Cerebellar cortex (tissue), 1 donor: ENCODE measurements at regions not wholly inside any gene's neighbourhood (a gene's known extent, or its start where the extent isn't known, plus 50 kb on each side); places are given as distances from the start of the nearest gene placed in this dataset.
"Not testable (repeated sequence)": the region's sequence is repeated elsewhere in the genome, so short reads cannot be mapped to it uniquely, and the experiment has no call there.

Experiments
- DNase-seq: peaks from one replicate; pipeline ENCODE4 v3.0.0-alpha.2; 2015; ENCODE audit warnings: low spot score

DNA sequence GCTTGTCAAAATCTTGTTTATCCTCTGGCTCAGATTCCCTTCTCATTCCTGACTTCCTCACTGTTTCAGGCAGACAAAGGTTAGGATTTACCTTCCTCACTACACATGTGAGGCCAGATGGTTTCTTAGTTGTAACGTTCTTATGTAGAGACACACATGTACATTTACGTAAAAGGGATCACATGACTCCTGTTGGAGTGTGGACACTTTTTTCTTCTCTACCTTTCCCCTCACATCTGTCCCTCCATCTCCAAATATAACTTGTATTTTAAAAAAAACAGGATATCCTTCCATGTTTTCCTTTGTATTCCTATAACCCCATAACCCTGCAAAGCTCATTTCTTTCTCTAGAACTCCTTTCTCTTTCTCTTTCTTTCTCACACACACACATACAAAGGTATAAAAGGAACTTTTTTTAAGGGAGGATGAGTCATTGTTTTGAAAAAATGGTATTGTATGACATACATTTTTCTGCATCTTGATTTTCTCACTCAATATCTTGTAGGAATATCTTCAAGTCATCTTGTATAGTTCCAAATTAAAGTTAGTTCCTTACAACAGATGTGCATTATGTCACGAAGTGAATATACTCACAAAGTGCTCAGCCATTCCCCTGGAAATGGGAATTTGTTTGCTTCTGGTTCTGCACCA lies 78.2 kb upstream of the SULF2 start:
- DNase-seq: no peak

DNA sequence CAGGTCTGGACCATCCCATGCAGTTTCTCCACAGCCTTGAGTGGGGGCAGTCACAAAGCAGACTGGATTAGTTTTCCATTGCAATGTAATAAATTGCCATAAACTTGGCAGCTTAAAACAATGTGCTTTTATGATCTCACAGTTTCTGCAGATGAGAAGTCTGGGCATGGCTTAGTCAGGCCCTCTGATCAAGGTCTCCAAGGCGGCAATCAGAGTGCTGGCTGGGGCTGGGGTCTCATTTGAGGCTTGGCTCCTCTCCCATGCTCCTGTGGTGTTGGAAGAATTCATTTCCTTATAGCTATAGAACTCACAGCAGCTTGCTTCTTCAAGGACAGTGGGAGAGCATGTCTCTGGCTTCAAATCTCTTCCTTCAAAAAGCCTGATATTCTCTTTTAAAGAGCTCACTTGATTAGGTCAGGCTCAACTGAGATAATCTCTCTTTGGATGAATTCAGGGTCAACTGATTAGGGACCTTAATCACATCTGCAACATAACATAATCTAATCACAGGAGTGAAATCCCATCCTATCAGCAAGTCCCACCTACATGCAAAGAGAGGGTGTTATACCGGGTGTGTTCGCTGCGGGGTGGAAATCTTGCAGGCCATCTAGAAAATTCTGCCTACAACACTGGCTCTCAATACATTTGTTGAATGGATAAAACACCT lies 77.4 kb upstream of the SULF2 start:
- DNase-seq: no peak

DNA sequence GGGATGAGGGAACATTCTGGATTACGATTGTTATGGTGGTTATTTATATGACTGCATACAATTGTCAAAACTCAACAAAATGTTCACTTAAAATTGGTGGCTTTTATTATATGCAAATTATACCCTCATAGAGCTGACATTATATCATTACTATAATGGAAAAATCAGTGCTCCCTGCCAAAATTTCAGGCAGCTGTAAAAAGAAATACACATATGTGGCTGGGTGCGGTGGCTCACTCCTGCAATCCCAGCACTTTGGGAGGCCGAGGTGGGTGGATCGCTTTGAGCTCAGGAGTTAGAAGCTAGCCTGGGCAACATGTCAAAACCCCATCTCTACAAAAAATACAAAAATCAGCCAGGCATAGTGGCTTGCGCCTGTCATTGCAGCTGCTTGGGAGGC lies 75.8 kb upstream of the SULF2 start:
- no peak for DNase-seq

- DNase-seq: no peak
These were observed 75.0 kb upstream of the SULF2 start for GRCh38 chr20:47860049-47860830.

- DNase-seq: no peak
These were observed 74.0 kb upstream of the SULF2 start for GRCh38 chr20:47859278-47859677.

DNA sequence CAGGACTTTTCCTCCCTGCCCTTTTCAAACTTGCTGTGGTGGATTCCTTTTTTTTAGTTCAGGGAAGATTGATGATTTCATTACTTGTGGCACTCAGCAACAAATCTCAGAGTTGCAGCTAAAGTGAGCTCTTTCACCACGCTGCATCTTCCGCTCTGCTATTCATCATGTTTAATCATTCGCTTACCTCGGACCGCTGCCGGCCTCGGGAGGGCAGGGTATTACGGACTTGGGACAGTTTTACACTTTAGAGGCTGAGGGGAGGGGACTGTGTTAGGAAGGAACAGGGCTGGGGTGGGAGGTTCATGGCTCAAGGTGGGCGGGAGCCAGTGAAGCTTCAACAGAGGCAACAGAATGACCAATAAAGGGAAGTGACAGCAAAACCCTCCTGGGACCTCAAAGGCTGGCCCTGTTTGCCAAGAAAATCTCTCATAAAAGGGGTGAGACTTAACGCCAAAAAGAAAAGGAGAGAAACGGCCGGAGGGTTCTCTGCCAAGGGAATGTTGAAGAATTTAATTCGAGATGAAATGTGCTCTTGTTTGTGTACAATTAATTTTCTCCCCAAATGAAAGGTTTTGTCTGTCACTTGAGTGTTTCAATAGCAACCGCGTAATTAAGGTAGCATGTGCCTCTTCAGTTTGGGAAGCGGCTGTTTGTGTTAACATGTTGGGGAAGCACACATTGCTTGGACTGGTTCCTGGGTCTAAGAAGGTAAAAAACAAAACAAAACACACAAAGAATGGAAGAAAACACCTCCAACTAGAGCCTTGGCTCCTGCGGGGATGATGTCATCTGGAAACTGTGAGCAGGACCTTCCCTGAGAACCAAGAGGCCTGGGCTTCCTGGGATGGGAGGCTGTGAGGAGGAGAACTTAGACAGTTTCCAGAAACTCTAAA lies 72.5 kb upstream of the SULF2 start:
- peak; percentile 11 for DNase-seq

- peak; percentile 2 for DNase-seq
These were observed 71.9 kb upstream of the SULF2 start for GRCh38 chr20:47857187-47857568.

- DNase-seq: no peak
These were observed 70.5 kb upstream of the SULF2 start for GRCh38 chr20:47855799-47856198.

DNA sequence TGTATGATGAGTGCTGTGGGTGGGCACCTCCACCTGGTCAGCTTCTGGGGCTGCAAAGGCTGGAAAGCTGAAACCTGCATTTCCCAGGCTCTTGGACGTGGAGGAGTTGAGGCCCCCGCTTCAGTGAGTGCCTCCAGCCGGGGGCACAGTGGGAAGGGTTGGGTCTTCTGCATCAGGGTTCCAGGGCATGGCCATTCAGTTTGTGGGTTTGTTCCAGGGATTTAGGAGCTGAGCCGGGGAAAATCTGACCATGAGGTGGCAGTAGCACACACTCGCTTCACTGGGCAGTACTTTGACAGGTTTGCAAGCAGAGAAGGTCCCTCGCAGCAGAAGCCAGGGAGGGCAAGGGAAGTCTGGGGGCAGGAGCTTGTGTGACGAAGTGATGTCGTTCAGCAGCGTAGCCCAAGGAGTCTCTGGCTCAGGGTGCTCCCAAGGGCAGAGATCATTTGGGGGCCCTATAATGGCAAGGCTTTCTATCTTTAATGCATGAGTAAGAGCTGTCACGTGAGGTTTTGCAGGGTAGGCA lies 69.5 kb upstream of the SULF2 start:
- DNase-seq: peak; percentile 47

- no peak for DNase-seq
These were observed 66.5 kb upstream of the SULF2 start for GRCh38 chr20:47851774-47852173.

DNA sequence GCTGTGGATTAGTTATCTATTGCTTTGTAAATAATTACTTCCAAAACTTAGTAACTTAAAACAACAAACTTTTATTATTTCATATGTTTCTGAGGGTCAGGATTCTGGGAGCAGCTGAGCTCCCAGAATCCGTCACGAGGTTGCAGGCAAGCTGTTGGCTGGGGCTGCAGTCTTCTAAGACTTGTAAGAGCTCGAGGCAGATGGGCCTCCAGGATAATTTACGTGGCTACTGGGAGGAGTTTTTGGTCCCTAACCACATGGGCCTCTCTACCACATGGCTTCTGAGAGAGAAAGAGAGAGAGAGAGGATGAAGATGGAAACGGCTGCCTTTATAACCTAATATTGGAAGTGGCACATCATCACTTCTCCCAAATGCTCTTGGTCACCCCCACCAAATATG lies 64.9 kb upstream of the SULF2 start:
- DNase-seq: no peak

DNA sequence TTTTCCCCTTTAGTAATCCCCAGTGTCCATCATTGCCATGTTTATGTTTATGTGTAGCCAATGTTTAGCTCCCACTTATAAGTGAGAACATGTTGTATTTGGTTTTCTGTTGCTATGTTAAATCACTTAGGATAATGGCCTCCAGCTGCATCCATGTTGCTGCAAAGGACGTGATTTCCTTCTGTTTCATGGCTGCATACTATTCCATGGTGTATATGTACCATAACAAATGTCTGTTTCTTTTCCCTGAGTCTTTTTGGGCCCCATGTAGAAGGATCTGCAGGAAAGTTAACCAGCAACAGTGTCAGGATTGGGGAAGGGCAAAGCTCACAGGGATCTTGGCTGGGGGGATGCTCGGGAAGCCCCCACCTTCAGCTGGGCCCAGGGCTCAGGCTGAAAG lies 64.3 kb upstream of the SULF2 start:
- DNase-seq: no peak

GRCh38 chr20:47849006-47849405 lies 63.7 kb upstream of the SULF2 start:
- DNase-seq: no peak

GRCh38 chr20:47848534-47848933 lies 63.3 kb upstream of the SULF2 start:
- not testable (repeated sequence) for DNase-seq

- DNase-seq: no peak
These were observed 62.7 kb upstream of the SULF2 start for GRCh38 chr20:47847884-47848485.

DNA sequence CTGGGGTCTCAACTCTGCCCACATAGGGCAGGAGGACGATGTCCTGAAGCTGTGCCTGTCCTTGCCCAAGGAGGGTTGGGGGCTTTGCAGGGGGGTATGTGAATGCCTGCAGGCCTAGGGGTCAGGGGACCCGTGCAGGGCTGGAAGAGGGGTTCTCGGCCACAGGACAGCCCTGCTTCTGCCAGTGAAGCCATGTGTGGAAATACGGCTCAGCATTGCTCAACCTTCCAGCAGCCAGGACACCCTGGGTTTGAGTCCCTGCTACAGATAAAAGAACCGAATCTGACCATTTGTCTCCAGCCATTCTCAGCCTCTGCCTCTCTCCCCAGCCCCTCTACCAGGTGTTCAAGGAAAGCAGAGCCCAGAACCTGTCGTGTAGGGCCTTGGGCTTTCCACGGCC lies 61.9 kb upstream of the SULF2 start:
- DNase-seq: not testable (repeated sequence)

GRCh38 chr20:47846651-47847050 lies 61.4 kb upstream of the SULF2 start:
- DNase-seq: peak; percentile 5

- not testable (repeated sequence) for DNase-seq
These were observed 60.2 kb upstream of the SULF2 start for GRCh38 chr20:47845382-47845977.

GRCh38 chr20:47844568-47844906 lies 59.3 kb upstream of the SULF2 start:
- DNase-seq: not testable (repeated sequence)

DNA sequence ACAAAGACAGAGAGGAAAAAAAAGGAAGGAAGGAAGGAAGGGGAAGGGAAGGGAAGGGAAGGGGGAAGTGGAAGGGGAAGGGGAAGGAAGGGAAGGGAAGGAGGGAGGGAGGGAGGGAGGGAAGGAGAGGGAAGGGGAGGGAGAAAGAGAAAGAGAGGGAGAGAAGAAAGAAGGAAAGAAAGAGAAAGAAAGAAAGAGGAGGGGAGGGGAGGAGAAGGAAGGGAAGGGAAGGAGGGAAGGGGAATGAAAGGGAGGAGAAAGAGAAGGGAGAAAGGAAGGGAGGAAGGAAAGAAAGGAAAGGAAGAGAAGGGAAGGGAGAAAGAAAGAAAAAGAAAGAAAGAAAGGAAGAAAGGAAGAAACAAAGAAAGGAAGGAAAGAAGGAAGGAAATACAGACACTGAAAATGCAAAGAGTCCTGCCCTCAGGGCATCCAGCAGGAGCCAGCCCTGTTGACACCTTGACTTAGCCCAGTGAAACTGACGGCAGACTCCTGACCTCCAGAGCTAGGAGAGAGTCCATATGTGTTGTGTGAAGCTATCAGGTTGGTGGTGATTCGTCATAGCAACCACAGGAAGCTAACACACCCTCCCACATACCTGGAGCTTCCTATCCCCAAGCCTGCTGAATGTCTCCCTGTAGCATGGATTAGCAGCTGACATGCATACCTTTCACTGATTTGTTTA lies 58.7 kb upstream of the SULF2 start:
- no peak for DNase-seq

DNA sequence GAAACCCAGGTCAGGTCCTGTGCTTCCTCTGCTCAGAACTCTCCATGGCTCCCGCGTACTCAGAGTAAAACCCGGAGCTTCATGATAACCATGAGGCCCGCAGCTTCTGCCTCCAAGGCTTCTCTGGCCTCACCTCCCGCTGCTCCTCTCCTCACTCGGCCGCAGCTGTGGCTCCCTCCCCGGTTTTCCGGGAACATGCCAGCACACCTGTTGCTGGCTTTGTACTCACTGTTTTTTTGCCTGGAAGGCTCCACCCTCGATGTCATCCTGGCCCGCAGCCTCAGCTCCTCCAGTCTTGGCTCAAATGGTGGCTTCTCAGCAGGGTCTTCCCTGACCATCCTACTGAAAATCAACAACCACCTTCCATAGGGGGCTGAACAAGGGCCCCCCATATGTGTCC lies 57.7 kb upstream of the SULF2 start:
- not testable (repeated sequence) for DNase-seq
